Loucy (cell line): ENCODE measurements at regions not wholly inside any gene's neighbourhood (a gene's known extent, or its start where the extent isn't known, plus 50 kb on each side); places are given as distances from the start of the nearest gene placed in this dataset.

Experiments
- CTCF ChIP-seq: fragments of 200-600 bp; sonication (generic); conservative IDR thresholded peaks from 2 replicates; pipeline ENCODE4 v1.5.1; 2014; ENCODE audit warnings: mild to moderate bottlenecking, antibody characterized with exemption, low read length
- EZH2phosphoT487 ChIP-seq: fragments of 200-600 bp; IDR thresholded peaks from 2 replicates; pipeline ENCODE4 v1.6.1; 2018; ENCODE audit warnings: antibody characterized with exemption, mild to moderate bottlenecking, moderate library complexity, borderline replicate concordance

- TF ChIP-seq CTCF = no peak
- no peak for TF ChIP-seq EZH2phosphoT487
Observed at GRCh38 chr14:53295372-53295771, 142.2 kb upstream of the DDHD1 start.
